ENCODE measurements at regions not wholly inside any gene's neighbourhood (a gene's known extent, or its start where the extent isn't known, plus 50 kb on each side); places are given as distances from the start of the nearest gene placed in this dataset.

DNA sequence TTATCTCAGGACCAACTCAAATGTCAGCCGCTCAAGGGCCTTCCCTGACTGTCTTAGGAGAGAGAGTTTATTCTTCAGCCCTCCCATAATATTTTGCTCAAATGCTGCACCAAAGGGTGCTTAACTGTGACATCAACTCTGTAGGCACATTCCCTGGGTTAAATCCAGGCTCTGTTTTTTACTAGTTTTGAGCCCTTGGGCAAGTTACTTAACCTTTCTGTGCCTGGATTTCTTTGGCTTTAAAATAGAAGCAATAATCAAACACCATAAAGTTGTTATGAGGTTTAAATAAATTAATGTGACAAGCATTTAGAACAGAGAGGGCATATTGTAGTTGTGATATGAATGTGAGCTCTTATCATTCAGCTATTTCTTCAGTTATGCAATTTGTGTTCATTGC lies 54.2 kb upstream of the LIMCH1 start:
- WGBS: 95% methylated on average over 1 of the region's 1 CpG
- no peak for DNase-seq (ENCODE audit: low spot score)
- TF ChIP-seq YY1 (IDR thresholded peaks at IDR 0.05): no peak
- no peak for TF ChIP-seq HNF4A (conservative IDR thresholded peaks at IDR 0.05)
- TF ChIP-seq GABPA (IDR thresholded peaks at IDR 0.05 in 1 of 2, conservative IDR thresholded peaks at IDR 0.05 in 1 of 2): no peak
- TF ChIP-seq, protein P1, sequence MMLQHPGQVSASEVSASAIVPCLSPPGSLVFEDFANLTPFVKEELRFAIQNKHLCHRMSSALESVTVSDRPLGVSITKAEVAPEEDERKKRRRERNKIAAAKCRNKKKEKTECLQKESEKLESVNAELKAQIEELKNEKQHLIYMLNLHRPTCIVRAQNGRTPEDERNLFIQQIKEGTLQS (IDR thresholded peaks at IDR 0.05): no peak
- TF ChIP-seq, protein P2, sequence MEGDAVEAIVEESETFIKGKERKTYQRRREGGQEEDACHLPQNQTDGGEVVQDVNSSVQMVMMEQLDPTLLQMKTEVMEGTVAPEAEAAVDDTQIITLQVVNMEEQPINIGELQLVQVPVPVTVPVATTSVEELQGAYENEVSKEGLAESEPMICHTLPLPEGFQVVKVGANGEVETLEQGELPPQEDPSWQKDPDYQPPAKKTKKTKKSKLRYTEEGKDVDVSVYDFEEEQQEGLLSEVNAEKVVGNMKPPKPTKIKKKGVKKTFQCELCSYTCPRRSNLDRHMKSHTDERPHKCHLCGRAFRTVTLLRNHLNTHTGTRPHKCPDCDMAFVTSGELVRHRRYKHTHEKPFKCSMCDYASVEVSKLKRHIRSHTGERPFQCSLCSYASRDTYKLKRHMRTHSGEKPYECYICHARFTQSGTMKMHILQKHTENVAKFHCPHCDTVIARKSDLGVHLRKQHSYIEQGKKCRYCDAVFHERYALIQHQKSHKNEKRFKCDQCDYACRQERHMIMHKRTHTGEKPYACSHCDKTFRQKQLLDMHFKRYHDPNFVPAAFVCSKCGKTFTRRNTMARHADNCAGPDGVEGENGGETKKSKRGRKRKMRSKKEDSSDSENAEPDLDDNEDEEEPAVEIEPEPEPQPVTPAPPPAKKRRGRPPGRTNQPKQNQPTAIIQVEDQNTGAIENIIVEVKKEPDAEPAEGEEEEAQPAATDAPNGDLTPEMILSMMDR (IDR thresholded peaks at IDR 0.05; ENCODE audit: low read depth, low read length, missing input control): no peak
- no peak for TF ChIP-seq JUND (IDR thresholded peaks at IDR 0.05)
- TF ChIP-seq, protein P3, sequence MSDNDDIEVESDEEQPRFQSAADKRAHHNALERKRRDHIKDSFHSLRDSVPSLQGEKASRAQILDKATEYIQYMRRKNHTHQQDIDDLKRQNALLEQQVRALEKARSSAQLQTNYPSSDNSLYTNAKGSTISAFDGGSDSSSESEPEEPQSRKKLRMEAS (IDR thresholded peaks at IDR 0.05): no peak
- no peak for TF ChIP-seq RXRA (IDR thresholded peaks at IDR 0.05)
- no peak overlapping the region for H3K27ac ChIP-seq (ENCODE audit: low read depth in 1 of 2, low read length in 2 of 2)
- no peak overlapping the region for H3K4me3 ChIP-seq (ENCODE audit: low read depth in 1 of 3, low read length in 3 of 3)
- peaks cover 0 to 3% (median 0%) of the 10 kb centered on the region in 4 donors for H3K4me1 ChIP-seq (ENCODE audit: control insufficient read depth in 4 of 4, insufficient read depth in 4 of 4, low read length in 3 of 4)
- H3K9ac ChIP-seq (ENCODE audit: low read depth in 1 of 2, low read length in 2 of 2): no peak overlapping the region
- no peaks in the 10 kb centered on the region for H3K9me3 ChIP-seq (ENCODE audit: control insufficient read depth in 4 of 4, low read length in 3 of 4)
- no peaks in the 10 kb centered on the region for H3K27me3 ChIP-seq (ENCODE audit: control insufficient read depth in 4 of 4, insufficient read depth in 4 of 4, low read length in 3 of 4)
- H3K36me3 ChIP-seq (ENCODE audit: control insufficient read depth in 4 of 4, insufficient read depth in 3 of 4, low read depth in 1 of 4, low read length in 3 of 4): no peaks in the 10 kb centered on the region

DNA sequence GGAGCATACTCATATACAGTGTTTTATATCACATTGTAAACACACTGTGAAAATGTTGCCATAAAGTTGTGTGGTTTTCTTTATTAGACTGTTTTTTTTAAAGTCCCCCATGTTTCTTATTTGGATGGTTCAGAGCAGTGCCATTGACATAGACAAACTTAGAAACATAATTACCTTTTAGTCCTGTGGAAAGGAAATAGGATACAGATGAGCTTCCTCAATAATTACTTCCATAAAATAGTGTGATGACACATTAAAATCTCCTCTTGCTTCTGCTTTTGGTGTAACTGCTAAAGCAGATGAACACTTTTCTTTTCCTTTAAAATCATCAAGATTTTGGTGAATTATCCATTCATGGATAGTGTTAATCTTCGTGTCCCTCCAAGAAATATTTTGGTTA lies 52.9 kb upstream of the LIMCH1 start:
- Histone ChIP-seq H3K27me3 (ENCODE audit: control insufficient read depth in 4 of 4, insufficient read depth in 4 of 4, low read length in 3 of 4) (no peaks in the 10 kb centered on the region), H3K27ac (ENCODE audit: low read depth in 1 of 2, low read length in 2 of 2) (no peak overlapping the region), H3K36me3 (ENCODE audit: control insufficient read depth in 4 of 4, insufficient read depth in 3 of 4, low read depth in 1 of 4, low read length in 3 of 4) (no peaks in the 10 kb centered on the region), H3K9me3 (ENCODE audit: control insufficient read depth in 4 of 4, low read length in 3 of 4) (no peaks in the 10 kb centered on the region), H3K9ac (ENCODE audit: low read depth in 1 of 2, low read length in 2 of 2) (no peak overlapping the region), H3K4me3 (ENCODE audit: low read depth in 1 of 3, low read length in 3 of 3) (no peak overlapping the region), H3K4me1 (ENCODE audit: control insufficient read depth in 4 of 4, insufficient read depth in 4 of 4, low read length in 3 of 4) (peaks cover 0 to 3% (median 0%) of the 10 kb centered on the region in 4 donors)
- TF ChIP-seq FOXA1 (IDR thresholded peaks at IDR 0.05) (no peak), HNF4A (conservative IDR thresholded peaks at IDR 0.05) (no peak), RXRA (IDR thresholded peaks at IDR 0.05) (no peak), TAF1 (conservative IDR thresholded peaks at IDR 0.05) (no peak), SP1 (IDR thresholded peaks at IDR 0.05) (no peak), EGR1 (IDR thresholded peaks at IDR 0.05; ENCODE audit: low read depth in 2 of 2) (no peak), HNF4G (IDR thresholded peaks at IDR 0.05) (no peak), NR2F2 (IDR thresholded peaks at IDR 0.05) (no peak), RAD21 (IDR thresholded peaks at IDR 0.05) (no peak), YY1 (IDR thresholded peaks at IDR 0.05) (no peak), FOXA2 (IDR thresholded peaks at IDR 0.05) (no peak), GABPA (IDR thresholded peaks at IDR 0.05 in 1 of 2, conservative IDR thresholded peaks at IDR 0.05 in 1 of 2) (no peak), JUND (IDR thresholded peaks at IDR 0.05) (no peak)
- TF ChIP-seq, protein P2 (IDR thresholded peaks at IDR 0.05; ENCODE audit: low read depth, low read length, missing input control): no peak
- TF ChIP-seq, protein P4, sequence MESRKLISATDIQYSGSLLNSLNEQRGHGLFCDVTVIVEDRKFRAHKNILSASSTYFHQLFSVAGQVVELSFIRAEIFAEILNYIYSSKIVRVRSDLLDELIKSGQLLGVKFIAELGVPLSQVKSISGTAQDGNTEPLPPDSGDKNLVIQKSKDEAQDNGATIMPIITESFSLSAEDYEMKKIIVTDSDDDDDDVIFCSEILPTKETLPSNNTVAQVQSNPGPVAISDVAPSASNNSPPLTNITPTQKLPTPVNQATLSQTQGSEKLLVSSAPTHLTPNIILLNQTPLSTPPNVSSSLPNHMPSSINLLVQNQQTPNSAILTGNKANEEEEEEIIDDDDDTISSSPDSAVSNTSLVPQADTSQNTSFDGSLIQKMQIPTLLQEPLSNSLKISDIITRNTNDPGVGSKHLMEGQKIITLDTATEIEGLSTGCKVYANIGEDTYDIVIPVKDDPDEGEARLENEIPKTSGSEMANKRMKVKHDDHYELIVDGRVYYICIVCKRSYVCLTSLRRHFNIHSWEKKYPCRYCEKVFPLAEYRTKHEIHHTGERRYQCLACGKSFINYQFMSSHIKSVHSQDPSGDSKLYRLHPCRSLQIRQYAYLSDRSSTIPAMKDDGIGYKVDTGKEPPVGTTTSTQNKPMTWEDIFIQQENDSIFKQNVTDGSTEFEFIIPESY (IDR thresholded peaks at IDR 0.05): no peak
- TF ChIP-seq, protein P5, sequence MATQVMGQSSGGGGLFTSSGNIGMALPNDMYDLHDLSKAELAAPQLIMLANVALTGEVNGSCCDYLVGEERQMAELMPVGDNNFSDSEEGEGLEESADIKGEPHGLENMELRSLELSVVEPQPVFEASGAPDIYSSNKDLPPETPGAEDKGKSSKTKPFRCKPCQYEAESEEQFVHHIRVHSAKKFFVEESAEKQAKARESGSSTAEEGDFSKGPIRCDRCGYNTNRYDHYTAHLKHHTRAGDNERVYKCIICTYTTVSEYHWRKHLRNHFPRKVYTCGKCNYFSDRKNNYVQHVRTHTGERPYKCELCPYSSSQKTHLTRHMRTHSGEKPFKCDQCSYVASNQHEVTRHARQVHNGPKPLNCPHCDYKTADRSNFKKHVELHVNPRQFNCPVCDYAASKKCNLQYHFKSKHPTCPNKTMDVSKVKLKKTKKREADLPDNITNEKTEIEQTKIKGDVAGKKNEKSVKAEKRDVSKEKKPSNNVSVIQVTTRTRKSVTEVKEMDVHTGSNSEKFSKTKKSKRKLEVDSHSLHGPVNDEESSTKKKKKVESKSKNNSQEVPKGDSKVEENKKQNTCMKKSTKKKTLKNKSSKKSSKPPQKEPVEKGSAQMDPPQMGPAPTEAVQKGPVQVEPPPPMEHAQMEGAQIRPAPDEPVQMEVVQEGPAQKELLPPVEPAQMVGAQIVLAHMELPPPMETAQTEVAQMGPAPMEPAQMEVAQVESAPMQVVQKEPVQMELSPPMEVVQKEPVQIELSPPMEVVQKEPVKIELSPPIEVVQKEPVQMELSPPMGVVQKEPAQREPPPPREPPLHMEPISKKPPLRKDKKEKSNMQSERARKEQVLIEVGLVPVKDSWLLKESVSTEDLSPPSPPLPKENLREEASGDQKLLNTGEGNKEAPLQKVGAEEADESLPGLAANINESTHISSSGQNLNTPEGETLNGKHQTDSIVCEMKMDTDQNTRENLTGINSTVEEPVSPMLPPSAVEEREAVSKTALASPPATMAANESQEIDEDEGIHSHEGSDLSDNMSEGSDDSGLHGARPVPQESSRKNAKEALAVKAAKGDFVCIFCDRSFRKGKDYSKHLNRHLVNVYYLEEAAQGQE (IDR thresholded peaks at IDR 0.05): no peak
- TF ChIP-seq, protein P3 (IDR thresholded peaks at IDR 0.05): no peak
- TF ChIP-seq, protein P1 (IDR thresholded peaks at IDR 0.05): no peak
- DNase-seq (ENCODE audit: low spot score): no peak
- 73% methylated on average over 1 of the region's 1 CpG for WGBS
